ENCODE measurements at regions not wholly inside any gene's neighbourhood (a gene's known extent, or its start where the extent isn't known, plus 50 kb on each side); places are given as distances from the start of the nearest gene placed in this dataset.
A peak's percentile ranks its signal among the peaks of the same experiment; 100 is the strongest.

DNA sequence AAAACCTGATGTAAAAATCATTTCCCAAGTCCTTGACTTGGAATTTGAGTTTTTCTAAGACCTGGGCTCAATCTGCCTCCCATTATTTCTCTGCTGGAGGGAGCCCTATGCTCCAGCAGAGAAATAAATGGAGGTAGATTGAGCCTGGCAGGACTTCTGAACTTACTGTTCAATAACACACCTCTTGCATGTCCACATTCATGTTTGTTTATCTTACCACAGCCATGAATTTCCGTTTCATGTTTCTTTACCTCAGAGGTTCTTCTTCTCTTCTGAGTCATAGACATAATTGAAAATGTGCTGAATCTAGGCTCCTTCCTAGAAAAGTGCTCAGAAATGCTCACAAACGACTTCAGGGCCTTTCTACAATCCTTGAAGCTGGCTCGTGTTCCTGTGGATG, 170.8 kb downstream of the PMAIP1 start:
- Histone ChIP-seq H3K9me3 (no peaks in the 10 kb centered on the region), H3F3A (replicated peaks; ENCODE audit: insufficient read depth) (no peaks in the 10 kb centered on the region), H3K9me2 (no peaks in the 10 kb centered on the region), H2AFZ (ENCODE audit: low read depth) (no peak overlapping the region), H4K20me1 (ENCODE audit: insufficient read depth) (no peaks in the 10 kb centered on the region), H3K4me1 (ENCODE audit: control insufficient read depth in 1 of 2, insufficient read depth in 2 of 2, low read depth in 1 of 2, low read length in 1 of 2) (no peaks in the 10 kb centered on the region), H3K4me2 (no peak overlapping the region), H3K27me3 (ENCODE audit: insufficient read depth) (no peaks in the 10 kb centered on the region), H3K36me3 (replicated peaks in 1 of 2; ENCODE audit: control insufficient read depth in 1 of 2, insufficient read depth in 2 of 2, low read length in 1 of 2) (no peaks in the 10 kb centered on the region), H3K4me3 (ENCODE audit: low read depth in 2 of 2, low read length in 1 of 2) (no peak overlapping the region), H3K79me2 (ENCODE audit: insufficient read depth) (no peaks in the 10 kb centered on the region), H3K9ac (no peak overlapping the region), H3K27ac (ENCODE audit: low read depth in 2 of 2, low read length in 1 of 2) (no peak overlapping the region)
- POLR2A ChIA-PET, result no interaction called here
- no peak for DNase-seq
- WGBS (ENCODE audit: low lambda C conversion rate), result 61% methylated on average over 3 of the region's 3 CpGs
- no peak for TF ChIP-seq TAF1 (IDR thresholded peaks at IDR 0.05; ENCODE audit: borderline replicate concordance, low read depth, low read length)
- TF ChIP-seq EZH2phosphoT487 (IDR thresholded peaks at IDR 0.05; ENCODE audit: borderline replicate concordance, low read depth), result no peak
- CTCF ChIA-PET, result no interaction called here

DNA sequence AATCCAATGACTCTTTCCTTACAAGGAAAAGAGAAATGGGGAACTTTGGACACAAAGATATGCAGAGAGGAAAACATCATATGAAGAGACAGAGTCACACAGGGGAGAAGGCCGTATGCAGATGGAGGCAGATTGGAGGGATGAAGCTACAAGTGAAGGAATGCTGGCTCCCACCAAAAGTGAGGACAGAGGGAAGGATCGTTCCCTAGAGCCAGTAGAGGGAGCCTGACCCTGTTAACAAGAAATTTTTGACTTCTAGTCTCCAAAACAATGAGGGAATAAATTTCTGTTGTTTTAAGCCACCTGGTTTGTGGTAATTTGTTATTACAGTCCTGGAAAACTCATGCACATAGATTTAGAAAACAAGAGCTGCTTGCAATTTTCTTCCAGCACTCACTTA, 169.3 kb downstream of the PMAIP1 start:
- Histone ChIP-seq H3K4me2 (no peak overlapping the region), H3K27me3 (ENCODE audit: insufficient read depth) (no peaks in the 10 kb centered on the region), H3K9ac (no peak overlapping the region), H4K20me1 (ENCODE audit: insufficient read depth) (no peaks in the 10 kb centered on the region), H3K4me1 (ENCODE audit: control insufficient read depth in 1 of 2, insufficient read depth in 2 of 2, low read depth in 1 of 2, low read length in 1 of 2) (no peaks in the 10 kb centered on the region), H3K9me2 (no peaks in the 10 kb centered on the region), H3K27ac (ENCODE audit: low read depth in 2 of 2, low read length in 1 of 2) (no peak overlapping the region), H3K79me2 (ENCODE audit: insufficient read depth) (no peaks in the 10 kb centered on the region), H3F3A (replicated peaks; ENCODE audit: insufficient read depth) (no peaks in the 10 kb centered on the region), H2AFZ (ENCODE audit: low read depth) (no peak overlapping the region), H3K9me3 (no peaks in the 10 kb centered on the region), H3K36me3 (replicated peaks in 1 of 2; ENCODE audit: control insufficient read depth in 1 of 2, insufficient read depth in 2 of 2, low read length in 1 of 2) (no peaks in the 10 kb centered on the region), H3K4me3 (ENCODE audit: low read depth in 2 of 2, low read length in 1 of 2) (no peak overlapping the region)
- DNase-seq, result no peak
- CTCF ChIA-PET, result interaction anchor here (1.0 to 1.4 kb wide), 3 partner anchors 21 to 480 kb away, joined by 3 to 4 read pairs (median 3); no protein-coding TSS in a partner anchor
- 60% methylated on average over 2 of the region's 2 CpGs for WGBS (ENCODE audit: low lambda C conversion rate)
- TF ChIP-seq, protein P1, sequence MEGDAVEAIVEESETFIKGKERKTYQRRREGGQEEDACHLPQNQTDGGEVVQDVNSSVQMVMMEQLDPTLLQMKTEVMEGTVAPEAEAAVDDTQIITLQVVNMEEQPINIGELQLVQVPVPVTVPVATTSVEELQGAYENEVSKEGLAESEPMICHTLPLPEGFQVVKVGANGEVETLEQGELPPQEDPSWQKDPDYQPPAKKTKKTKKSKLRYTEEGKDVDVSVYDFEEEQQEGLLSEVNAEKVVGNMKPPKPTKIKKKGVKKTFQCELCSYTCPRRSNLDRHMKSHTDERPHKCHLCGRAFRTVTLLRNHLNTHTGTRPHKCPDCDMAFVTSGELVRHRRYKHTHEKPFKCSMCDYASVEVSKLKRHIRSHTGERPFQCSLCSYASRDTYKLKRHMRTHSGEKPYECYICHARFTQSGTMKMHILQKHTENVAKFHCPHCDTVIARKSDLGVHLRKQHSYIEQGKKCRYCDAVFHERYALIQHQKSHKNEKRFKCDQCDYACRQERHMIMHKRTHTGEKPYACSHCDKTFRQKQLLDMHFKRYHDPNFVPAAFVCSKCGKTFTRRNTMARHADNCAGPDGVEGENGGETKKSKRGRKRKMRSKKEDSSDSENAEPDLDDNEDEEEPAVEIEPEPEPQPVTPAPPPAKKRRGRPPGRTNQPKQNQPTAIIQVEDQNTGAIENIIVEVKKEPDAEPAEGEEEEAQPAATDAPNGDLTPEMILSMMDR (IDR thresholded peaks at IDR 0.05), result peak; percentile 23; the same call in 1 of the 2 replicates
- TF ChIP-seq RCOR1 (IDR thresholded peaks at IDR 0.05; ENCODE audit: low read length), result no peak
- POLR2A ChIA-PET, result no interaction called here

DNA sequence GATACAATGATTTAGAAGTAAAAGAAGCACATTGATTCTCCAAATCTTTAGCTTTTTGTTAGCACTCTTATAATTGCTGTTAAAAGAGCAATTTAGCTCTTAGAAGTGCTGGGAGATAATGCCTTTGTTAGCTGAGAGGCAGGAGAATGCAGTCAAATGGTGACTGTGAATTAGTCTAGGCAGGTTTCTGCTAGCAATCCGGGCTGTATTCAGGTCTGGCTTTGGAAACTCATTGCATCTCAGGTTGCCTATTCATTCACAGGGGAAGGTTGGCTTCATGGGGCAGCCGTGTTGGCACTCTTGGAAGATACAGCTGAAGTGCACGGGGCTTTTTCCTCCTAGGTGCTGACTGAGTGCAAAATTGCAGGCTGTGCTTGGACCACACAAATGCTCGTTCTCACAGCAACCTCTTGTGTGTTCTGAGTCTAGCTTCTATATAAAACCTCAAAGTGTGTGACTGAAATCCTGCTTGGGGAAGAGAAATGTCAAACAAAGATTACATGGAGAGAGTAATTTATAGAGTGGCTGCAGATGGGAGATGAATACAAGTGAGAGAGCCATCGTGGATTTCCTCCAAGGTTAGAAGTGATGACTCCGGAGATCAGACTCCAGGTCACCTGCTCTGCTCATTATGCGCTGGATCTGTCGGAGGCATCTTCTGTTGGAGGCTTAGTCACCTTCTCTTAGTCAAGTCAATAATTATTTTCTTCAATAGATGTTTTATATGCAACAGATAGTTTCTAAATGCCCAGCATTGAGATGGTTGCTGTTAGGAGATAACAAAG, 167.8 kb downstream of the PMAIP1 start:
- no peaks in the 10 kb centered on the region for H3K36me3 ChIP-seq (replicated peaks in 1 of 2; ENCODE audit: control insufficient read depth in 1 of 2, insufficient read depth in 2 of 2, low read length in 1 of 2)
- H3K9me3 ChIP-seq, result no peaks in the 10 kb centered on the region
- no peaks in the 10 kb centered on the region for H3K4me1 ChIP-seq (ENCODE audit: control insufficient read depth in 1 of 2, insufficient read depth in 2 of 2, low read depth in 1 of 2, low read length in 1 of 2)
- no peaks in the 10 kb centered on the region for H3F3A ChIP-seq (replicated peaks; ENCODE audit: insufficient read depth)
- no peak overlapping the region for H3K27ac ChIP-seq (ENCODE audit: low read depth in 2 of 2, low read length in 1 of 2)
- no peaks in the 10 kb centered on the region for H3K27me3 ChIP-seq (ENCODE audit: insufficient read depth)
- ChIA-PET CTCF (no interaction called here), POLR2A (no interaction called here)
- TF ChIP-seq, protein P2, sequence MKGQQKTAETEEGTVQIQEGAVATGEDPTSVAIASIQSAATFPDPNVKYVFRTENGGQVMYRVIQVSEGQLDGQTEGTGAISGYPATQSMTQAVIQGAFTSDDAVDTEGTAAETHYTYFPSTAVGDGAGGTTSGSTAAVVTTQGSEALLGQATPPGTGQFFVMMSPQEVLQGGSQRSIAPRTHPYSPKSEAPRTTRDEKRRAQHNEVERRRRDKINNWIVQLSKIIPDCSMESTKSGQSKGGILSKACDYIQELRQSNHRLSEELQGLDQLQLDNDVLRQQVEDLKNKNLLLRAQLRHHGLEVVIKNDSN (IDR thresholded peaks at IDR 0.05; ENCODE audit: borderline replicate concordance, low read depth), result no peak
- TF ChIP-seq RCOR1 (IDR thresholded peaks at IDR 0.05; ENCODE audit: low read length), result no peak
- TF ChIP-seq, protein P3, sequence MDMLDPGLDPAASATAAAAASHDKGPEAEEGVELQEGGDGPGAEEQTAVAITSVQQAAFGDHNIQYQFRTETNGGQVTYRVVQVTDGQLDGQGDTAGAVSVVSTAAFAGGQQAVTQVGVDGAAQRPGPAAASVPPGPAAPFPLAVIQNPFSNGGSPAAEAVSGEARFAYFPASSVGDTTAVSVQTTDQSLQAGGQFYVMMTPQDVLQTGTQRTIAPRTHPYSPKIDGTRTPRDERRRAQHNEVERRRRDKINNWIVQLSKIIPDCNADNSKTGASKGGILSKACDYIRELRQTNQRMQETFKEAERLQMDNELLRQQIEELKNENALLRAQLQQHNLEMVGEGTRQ (IDR thresholded peaks at IDR 0.05; ENCODE audit: borderline replicate concordance, low read depth, low read length), result no peak
- no peak overlapping the region for H3K4me2 ChIP-seq
- H4K20me1 ChIP-seq (ENCODE audit: insufficient read depth), result no peaks in the 10 kb centered on the region
- H3K9me2 ChIP-seq, result no peaks in the 10 kb centered on the region
- H3K79me2 ChIP-seq (ENCODE audit: insufficient read depth), result no peaks in the 10 kb centered on the region
- DNase-seq, result no peak
- WGBS (ENCODE audit: low lambda C conversion rate), result 89% methylated on average over 8 of the region's 8 CpGs
- H2AFZ ChIP-seq (ENCODE audit: low read depth), result no peak overlapping the region
- no peak overlapping the region for H3K9ac ChIP-seq
- no peak overlapping the region for H3K4me3 ChIP-seq (ENCODE audit: low read depth in 2 of 2, low read length in 1 of 2)
